C4-2B (cell line): ENCODE measurements at regions not wholly inside any gene's neighbourhood (a gene's known extent, or its start where the extent isn't known, plus 50 kb on each side); places are given as distances from the start of the nearest gene placed in this dataset.

Experiments used
- CTCF ChIP-seq: fragments of 450-650 bp; conservative IDR thresholded peaks from 2 replicates; pipeline ENCODE4 v1.5.1; 2017; ENCODE audit warnings: mild to moderate bottlenecking
- ZFX ChIP-seq: fragments of 450-650 bp; IDR thresholded peaks from 2 replicates; pipeline ENCODE4 v1.6.1; 2017

DNA sequence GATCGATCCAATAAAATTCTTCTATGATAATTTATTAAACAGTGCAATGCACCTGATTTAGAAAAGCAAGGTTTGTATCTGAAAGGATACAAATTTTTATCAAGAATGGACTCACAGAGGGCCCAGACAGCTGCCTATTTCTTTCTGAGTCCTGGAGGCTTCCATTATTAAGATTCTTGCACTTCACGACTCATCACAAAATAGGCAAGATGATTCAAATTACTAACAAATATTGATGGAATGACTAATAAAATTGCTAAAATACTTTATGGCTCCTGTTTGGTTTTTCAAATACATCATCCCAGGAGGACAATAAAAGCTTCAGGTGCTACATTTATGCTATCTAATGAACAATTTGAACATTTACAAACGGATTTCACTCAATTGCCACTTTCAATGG lies 483.0 kb upstream of the AGTR1 start:
- TF ChIP-seq CTCF (no peak), ZFX (no peak)
